GM19023 (cell line): ENCODE measurements at regions not wholly inside any gene's neighbourhood (a gene's known extent, or its start where the extent isn't known, plus 50 kb on each side); places are given as distances from the start of the nearest gene placed in this dataset.
A peak's percentile ranks its signal among the peaks of the same experiment; 100 is the strongest.
"Not testable (repeated sequence)": the region's sequence is repeated elsewhere in the genome, so short reads cannot be mapped to it uniquely, and the experiment has no call there.

Experiments used
- ATAC-seq: cut with Tn5 transposase; IDR thresholded peaks from one replicate; pipeline ENCODE4 v1.9.1; 2021; ENCODE audit warnings: mild to moderate bottlenecking, moderate library complexity; ENCODE audit not compliant: unreplicated experiment

- no peak for ATAC-seq
Observed at GRCh38 chr2:71925268-71926088, 222.2 kb downstream of the CYP26B1 start.

- ATAC-seq: peak; percentile 63
Observed at GRCh38 chr2:71923887-71924533, 223.7 kb downstream of the CYP26B1 start.

GRCh38 chr2:71923143-71923525 is 224.5 kb downstream of the CYP26B1 start:
- ATAC-seq: no peak

- no peak for ATAC-seq
Observed at GRCh38 chr2:71922499-71923142, 225.0 kb downstream of the CYP26B1 start.

GRCh38 chr2:71922091-71922490 is 225.6 kb downstream of the CYP26B1 start:
- ATAC-seq: no peak

- ATAC-seq: not testable (repeated sequence)
Observed at GRCh38 chr2:71920819-71921218, 226.8 kb downstream of the CYP26B1 start.

GRCh38 chr2:71919708-71920107 is 228.0 kb downstream of the CYP26B1 start:
- ATAC-seq: no peak

GRCh38 chr2:71910277-71910676 is 237.4 kb downstream of the CYP26B1 start:
- no peak for ATAC-seq

GRCh38 chr2:71908798-71909197 is 238.9 kb downstream of the CYP26B1 start:
- no peak for ATAC-seq

- ATAC-seq: no peak
Observed at GRCh38 chr2:71907503-71907902, 240.2 kb downstream of the CYP26B1 start.

- ATAC-seq: no peak
Observed at GRCh38 chr2:71906357-71906973, 241.2 kb downstream of the CYP26B1 start.

GRCh38 chr2:71905205-71905604 is 242.5 kb downstream of the CYP26B1 start:
- no peak for ATAC-seq

GRCh38 chr2:71903841-71904240 is 243.8 kb downstream of the CYP26B1 start:
- ATAC-seq: no peak

GRCh38 chr2:71901466-71901865 is 246.2 kb downstream of the CYP26B1 start:
- no peak for ATAC-seq

- ATAC-seq: no peak
Observed at GRCh38 chr2:71898851-71899681, 248.6 kb downstream of the CYP26B1 start.

GRCh38 chr2:71898375-71898774 is 249.3 kb downstream of the CYP26B1 start:
- ATAC-seq: no peak

- ATAC-seq: no peak
Observed at GRCh38 chr2:71897836-71898235, 249.8 kb downstream of the CYP26B1 start.

- no peak for ATAC-seq
Observed at GRCh38 chr2:71897137-71897480, 250.6 kb downstream of the CYP26B1 start.

GRCh38 chr2:71896385-71897136 is 251.1 kb downstream of the CYP26B1 start:
- ATAC-seq: no peak
